Esophagus squamous epithelium (tissue), 4 donors: ENCODE measurements at regions not wholly inside any gene's neighbourhood (a gene's known extent, or its start where the extent isn't known, plus 50 kb on each side); places are given as distances from the start of the nearest gene placed in this dataset.

ENCODE experiments used
- POLR2A ChIP-seq, 4 donors: fragments of 450-650 bp; IDR thresholded peaks; one replicate each; pipeline ENCODE4 v1.6.1; 2017; ENCODE audit warnings: antibody characterized with exemption in 4 of 4, mild to moderate bottlenecking in 4 of 4, moderate library complexity in 3 of 4
- TF ChIP-seq, protein P1 (sequence below), 6 experiments: fragments of 450-650 bp in 4 of 6; fragments of 200-600 bp in 2 of 6; sonication (generic) in 2 of 6; IDR thresholded peaks; one replicate each; pipeline ENCODE4 v1.5.1; 2016 to 2019; ENCODE audit warnings: antibody characterized with exemption in 6 of 6, mild to moderate bottlenecking in 4 of 6, moderate library complexity in 4 of 6

GRCh38 chr1:50335036-50335435 is 88.2 kb downstream of the DMRTA2 start:
- TF ChIP-seq, protein P1, sequence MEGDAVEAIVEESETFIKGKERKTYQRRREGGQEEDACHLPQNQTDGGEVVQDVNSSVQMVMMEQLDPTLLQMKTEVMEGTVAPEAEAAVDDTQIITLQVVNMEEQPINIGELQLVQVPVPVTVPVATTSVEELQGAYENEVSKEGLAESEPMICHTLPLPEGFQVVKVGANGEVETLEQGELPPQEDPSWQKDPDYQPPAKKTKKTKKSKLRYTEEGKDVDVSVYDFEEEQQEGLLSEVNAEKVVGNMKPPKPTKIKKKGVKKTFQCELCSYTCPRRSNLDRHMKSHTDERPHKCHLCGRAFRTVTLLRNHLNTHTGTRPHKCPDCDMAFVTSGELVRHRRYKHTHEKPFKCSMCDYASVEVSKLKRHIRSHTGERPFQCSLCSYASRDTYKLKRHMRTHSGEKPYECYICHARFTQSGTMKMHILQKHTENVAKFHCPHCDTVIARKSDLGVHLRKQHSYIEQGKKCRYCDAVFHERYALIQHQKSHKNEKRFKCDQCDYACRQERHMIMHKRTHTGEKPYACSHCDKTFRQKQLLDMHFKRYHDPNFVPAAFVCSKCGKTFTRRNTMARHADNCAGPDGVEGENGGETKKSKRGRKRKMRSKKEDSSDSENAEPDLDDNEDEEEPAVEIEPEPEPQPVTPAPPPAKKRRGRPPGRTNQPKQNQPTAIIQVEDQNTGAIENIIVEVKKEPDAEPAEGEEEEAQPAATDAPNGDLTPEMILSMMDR (IDR thresholded peaks at IDR 0.05), result no peak
- no peak for TF ChIP-seq POLR2A (IDR thresholded peaks at IDR 0.05)
